Superior temporal gyrus (tissue), 1 donor: ENCODE measurements at regions not wholly inside any gene's neighbourhood (a gene's known extent, or its start where the extent isn't known, plus 50 kb on each side); places are given as distances from the start of the nearest gene placed in this dataset.

Experiments
- DNase-seq: peaks from one replicate; pipeline ENCODE4 v3.0.0-alpha.2; 2016; ENCODE audit errors: extremely low spot score

DNA sequence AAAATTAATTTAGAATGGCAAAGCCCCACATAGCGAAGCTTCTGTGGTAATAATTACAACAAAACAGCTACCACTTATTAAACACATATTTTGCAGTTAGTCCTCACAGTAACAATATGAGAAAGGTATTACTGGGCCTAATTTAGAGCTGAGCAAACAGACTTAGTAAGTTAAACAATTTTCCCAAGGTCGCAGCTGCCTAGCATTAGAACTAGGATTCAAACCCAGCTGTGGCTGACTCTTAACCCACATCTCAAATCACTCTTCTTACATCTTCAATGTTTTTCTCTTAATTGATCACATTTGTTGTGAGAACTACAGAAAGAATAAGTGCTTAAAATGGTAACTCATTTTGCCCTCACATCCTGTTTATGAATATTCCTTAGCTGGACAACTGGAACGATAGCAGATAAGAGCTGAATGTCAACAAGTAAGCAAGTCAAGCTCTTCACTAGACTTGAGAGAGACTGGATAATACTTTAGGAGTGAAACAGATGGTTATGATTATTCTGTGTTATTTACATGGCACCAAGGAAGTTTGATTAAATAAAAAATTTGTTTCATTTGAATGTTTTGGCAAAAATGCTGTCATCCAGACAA is 59.4 kb upstream of the TMEM17 start:
- no peak for DNase-seq

DNA sequence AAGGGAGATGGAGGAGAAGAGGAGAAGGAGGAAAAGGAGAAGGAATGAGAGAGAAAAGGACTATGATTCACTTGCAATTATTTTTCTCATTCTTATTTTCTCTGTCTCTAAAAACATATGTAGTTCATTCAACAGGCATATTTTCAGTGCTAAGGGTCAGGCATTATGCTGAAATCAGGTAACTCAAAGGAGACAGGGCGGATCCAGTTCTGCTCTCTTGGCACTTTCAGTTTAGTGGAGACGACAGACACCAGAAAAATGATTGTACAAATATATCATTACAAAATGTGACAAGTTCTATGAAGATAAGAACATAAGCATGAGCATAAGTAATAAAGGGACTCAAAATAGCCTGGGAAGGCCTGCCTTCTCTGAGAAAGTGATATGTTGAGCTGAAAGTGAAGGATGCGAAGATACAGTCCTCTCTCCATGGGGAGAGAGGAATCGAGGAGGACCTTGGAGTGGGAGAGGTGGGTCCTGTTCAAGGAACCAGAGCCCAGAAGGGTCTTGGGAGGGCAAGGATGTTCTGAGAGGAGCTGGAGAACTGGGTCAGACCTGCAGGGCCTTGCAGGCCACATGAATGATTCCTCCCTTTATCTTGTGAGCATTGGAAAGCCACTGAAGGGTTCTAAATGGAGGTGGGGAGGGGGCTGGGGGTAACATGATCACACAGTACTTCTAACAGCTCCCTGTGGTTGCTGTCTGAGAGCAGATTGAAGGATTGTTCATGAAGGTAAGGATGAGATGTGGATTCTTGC is 58.6 kb upstream of the TMEM17 start:
- no peak for DNase-seq

DNA sequence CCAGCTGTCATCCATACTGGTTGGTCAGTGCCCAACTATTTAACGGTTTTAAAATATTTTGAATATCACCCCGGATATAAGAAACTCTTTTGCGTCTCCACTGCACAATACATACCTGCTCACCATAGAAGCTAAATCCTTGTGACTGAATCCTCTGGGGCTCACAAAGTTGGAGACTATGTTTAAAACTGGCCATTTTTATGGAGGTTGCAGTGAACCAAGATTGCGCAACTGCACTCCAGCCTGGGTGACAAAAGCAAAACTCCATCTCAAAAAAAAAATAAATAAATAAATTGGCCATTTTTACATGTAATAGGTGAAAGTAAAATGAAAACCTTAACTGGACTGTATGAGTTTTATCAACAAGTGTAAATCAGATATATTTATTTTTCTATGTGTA is 55.6 kb upstream of the TMEM17 start:
- DNase-seq = no peak

DNA sequence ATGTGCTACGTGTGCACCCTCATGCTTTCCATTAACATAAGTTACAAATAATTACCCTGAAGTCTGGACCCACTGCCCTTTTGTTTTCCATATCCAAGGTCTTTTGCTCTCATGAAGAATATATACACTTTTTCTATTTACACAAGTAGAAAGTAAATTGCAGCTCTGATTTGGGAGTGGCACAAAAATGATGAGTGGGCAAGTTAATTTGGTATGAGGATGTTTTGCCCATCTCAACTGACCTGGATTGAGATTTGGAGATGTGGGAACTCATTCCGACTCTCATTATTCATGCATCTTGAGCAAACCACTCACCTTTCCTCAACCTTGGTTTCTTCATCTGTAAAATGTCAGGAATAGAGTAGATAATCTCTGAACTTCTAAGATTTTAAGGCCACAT is 53.6 kb upstream of the TMEM17 start:
- DNase-seq = no peak

DNA sequence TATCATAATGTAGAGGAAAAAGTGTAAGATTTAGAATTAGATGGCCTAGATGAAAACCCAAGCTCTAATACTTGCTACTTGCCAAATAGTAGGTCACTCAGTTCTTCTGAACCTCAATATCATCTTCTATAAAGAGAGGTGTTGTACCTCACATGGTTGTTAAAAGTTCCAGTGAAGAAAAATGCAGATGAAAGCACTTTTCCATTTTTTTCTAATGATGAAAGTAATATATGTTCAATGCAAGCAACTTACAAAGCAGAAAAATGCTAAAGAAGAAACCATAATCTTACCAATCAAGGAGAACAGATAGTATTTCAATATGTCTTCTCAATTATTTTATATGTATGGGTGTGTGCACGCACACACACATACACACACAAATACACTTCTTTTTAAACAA is 52.7 kb upstream of the TMEM17 start:
- DNase-seq = no peak

DNA sequence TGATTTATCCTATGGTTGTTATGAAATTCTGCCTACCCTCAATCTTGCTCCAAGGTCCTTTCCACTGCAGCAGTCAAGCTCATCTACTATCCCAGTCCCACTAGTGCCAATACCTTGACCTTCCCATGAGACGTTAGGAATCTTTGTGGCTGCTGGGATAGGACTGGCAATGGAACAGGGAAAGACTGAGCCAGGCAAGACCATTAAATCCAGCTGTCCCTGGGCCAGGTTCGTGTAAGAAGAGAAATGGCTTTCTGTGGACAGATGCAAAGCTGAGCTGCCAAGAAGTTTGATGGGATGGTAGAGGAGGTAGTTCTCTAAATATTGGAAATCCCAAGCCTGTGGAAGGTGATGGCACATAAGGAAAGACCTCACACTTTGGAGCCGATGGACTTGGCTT is 50.1 kb upstream of the TMEM17 start:
- no peak for DNase-seq
